Esophagus mucosa (tissue), 1 donor: ENCODE measurements at regions not wholly inside any gene's neighbourhood (a gene's known extent, or its start where the extent isn't known, plus 50 kb on each side); places are given as distances from the start of the nearest gene placed in this dataset.
"Not testable (repeated sequence)": the region's sequence is repeated elsewhere in the genome, so short reads cannot be mapped to it uniquely, and the experiment has no call there.

Experiments
- ATAC-seq: fragments of 200-7000 bp; cut with Tn5 transposase; one replicate; pipeline ENCODE4 v1.9.1; 2020
- donor health status: DM: yes; HTN: yes; CAD: no.

- no peak for ATAC-seq
Measured at GRCh38 chr5:148708854-148709253, 54.5 kb upstream of the HTR4 start.

- no peak for ATAC-seq
Measured at GRCh38 chr5:148711961-148712360, 57.6 kb upstream of the HTR4 start.

GRCh38 chr5:148713735-148714508 lies 59.6 kb upstream of the HTR4 start:
- no peak for ATAC-seq

- ATAC-seq, result no peak
Measured at GRCh38 chr5:148716716-148717115, 62.4 kb upstream of the HTR4 start.

GRCh38 chr5:148717668-148718067 lies 63.3 kb upstream of the HTR4 start:
- no peak for ATAC-seq

GRCh38 chr5:148719605-148720004 lies 65.3 kb upstream of the HTR4 start:
- no peak for ATAC-seq

GRCh38 chr5:148720257-148720656 lies 65.9 kb upstream of the HTR4 start:
- no peak for ATAC-seq

- ATAC-seq, result no peak
Measured at GRCh38 chr5:148723143-148723542, 68.8 kb upstream of the HTR4 start.

GRCh38 chr5:148725675-148726074 lies 71.3 kb upstream of the HTR4 start:
- ATAC-seq, result no peak

GRCh38 chr5:148729182-148729581 lies 74.9 kb upstream of the HTR4 start:
- no peak for ATAC-seq

GRCh38 chr5:148730270-148730669 lies 75.9 kb upstream of the HTR4 start:
- ATAC-seq, result no peak

- peak; percentile 86 for ATAC-seq
Measured at GRCh38 chr5:148730942-148731898, 76.9 kb upstream of the HTR4 start.

- ATAC-seq, result no peak
Measured at GRCh38 chr5:148732692-148733091, 78.4 kb upstream of the HTR4 start.

GRCh38 chr5:148733601-148734438 lies 79.5 kb upstream of the HTR4 start:
- peak; percentile 57 for ATAC-seq

- ATAC-seq, result no peak
Measured at GRCh38 chr5:148734518-148734917, 80.2 kb upstream of the HTR4 start.

- ATAC-seq, result no peak
Measured at GRCh38 chr5:148735301-148735835, 81.0 kb upstream of the HTR4 start.

- no peak for ATAC-seq
Measured at GRCh38 chr5:148739023-148739422, 84.7 kb upstream of the HTR4 start.

GRCh38 chr5:148739524-148739923 lies 85.2 kb upstream of the HTR4 start:
- no peak for ATAC-seq

GRCh38 chr5:148740079-148740858 lies 85.9 kb upstream of the HTR4 start:
- ATAC-seq, result no peak

- peak; percentile 76 for ATAC-seq
Measured at GRCh38 chr5:148740966-148741742, 85.3 kb upstream of the ADRB2 start.

GRCh38 chr5:148741766-148742165 lies 84.6 kb upstream of the ADRB2 start:
- ATAC-seq, result not testable (repeated sequence)
